CD4-positive, alpha-beta T cell treated with Interleukin-21 for 1 hour (primary cell): ENCODE measurements at regions not wholly inside any gene's neighbourhood (a gene's known extent, or its start where the extent isn't known, plus 50 kb on each side); places are given as distances from the start of the nearest gene placed in this dataset.
"Not testable (repeated sequence)": the region's sequence is repeated elsewhere in the genome, so short reads cannot be mapped to it uniquely, and the experiment has no call there.

Source experiments
- DNase-seq: peaks from one replicate; pipeline ENCODE4 v3.0.0-alpha.2; 2020

- no peak for DNase-seq
These were observed 117.5 kb downstream of the DACT1 start for GRCh38 chr14:58755031-58755925.

DNA sequence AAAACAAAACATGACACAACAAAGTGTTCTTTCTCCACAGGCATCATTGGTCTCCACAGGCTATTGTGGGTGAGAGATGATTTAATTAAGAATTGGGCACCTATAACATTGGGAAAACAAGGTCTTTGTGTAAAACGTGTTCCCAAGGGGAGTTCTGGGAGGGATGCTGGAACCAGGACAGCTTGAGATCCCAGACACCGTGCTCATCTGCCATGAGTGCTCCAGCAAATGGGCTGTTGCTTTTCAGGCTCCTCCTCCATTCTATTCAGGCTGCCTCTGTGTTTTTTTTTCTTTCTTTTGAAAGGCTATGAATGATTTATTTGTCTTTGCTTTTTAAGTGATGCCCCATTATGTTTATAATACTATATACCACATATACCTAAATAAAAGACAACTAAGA, 122.4 kb downstream of the DACT1 start:
- no peak for DNase-seq

- DNase-seq = no peak
These were observed 124.9 kb downstream of the DACT1 start for GRCh38 chr14:58762629-58763028.

- DNase-seq = no peak
These were observed 125.4 kb downstream of the DACT1 start for GRCh38 chr14:58763210-58763609.

DNA sequence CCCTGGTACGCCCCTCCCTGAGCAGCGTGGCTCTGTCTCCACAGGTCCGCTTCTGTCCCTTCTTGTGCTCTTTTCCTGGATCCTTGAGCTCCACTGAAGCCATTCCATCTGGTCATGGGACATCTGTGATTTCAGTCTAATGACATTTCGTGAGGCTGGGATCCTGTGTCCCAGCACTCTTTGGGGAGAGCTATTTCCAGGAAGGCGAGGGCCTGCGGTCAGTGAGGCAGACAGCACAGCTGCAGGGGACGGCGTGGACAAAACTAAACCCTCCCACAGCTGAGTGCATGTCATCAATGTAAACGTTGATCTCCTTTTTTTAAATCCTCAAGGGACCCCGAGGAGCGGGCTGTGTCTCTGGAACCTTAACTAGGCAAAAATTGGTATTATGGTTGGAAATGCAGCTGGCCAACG, 127.7 kb downstream of the DACT1 start:
- DNase-seq = no peak

- DNase-seq = no peak
These were observed 128.1 kb downstream of the DACT1 start for GRCh38 chr14:58765843-58766242.

GRCh38 chr14:58769011-58769643, 131.4 kb downstream of the DACT1 start:
- DNase-seq = no peak

GRCh38 chr14:58769771-58770170, 132.0 kb downstream of the DACT1 start:
- DNase-seq = no peak

GRCh38 chr14:58770491-58770982, 132.8 kb downstream of the DACT1 start:
- no peak for DNase-seq

- DNase-seq = no peak
These were observed 133.3 kb downstream of the DACT1 start for GRCh38 chr14:58771016-58771415.

- DNase-seq = no peak
These were observed 134.4 kb downstream of the DACT1 start for GRCh38 chr14:58772116-58772515.

- no peak for DNase-seq
These were observed 135.2 kb downstream of the DACT1 start for GRCh38 chr14:58772794-58773620.

- DNase-seq = no peak
These were observed 136.8 kb downstream of the DACT1 start for GRCh38 chr14:58774531-58774930.

- not testable (repeated sequence) for DNase-seq
These were observed 137.4 kb downstream of the DACT1 start for GRCh38 chr14:58775130-58775529.

- DNase-seq = no peak
These were observed 138.8 kb downstream of the DACT1 start for GRCh38 chr14:58776516-58776915.

DNA sequence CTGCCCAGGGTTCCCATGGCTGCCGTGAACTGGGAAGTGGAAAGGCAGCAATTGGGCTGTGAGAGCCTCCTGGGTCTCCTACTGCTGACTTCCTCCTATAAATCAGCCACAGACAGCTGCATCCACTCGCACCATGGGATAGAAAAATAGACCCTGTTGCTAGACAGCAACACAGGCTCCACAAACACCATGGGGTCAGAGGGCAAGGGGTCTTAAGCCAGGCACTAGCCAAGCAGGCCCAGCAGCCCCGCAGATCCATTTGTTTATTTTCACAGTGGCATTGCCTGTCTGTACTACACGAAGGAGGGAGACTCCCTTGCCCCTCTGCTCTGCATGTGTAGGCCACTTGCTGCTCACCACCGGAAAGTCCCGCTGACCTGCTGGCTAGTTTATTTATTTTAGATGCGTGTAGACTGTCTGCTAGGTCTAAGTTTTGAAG, 139.8 kb downstream of the DACT1 start:
- no peak for DNase-seq

- DNase-seq = no peak
These were observed 140.4 kb downstream of the DACT1 start for GRCh38 chr14:58778202-58778601.

DNA sequence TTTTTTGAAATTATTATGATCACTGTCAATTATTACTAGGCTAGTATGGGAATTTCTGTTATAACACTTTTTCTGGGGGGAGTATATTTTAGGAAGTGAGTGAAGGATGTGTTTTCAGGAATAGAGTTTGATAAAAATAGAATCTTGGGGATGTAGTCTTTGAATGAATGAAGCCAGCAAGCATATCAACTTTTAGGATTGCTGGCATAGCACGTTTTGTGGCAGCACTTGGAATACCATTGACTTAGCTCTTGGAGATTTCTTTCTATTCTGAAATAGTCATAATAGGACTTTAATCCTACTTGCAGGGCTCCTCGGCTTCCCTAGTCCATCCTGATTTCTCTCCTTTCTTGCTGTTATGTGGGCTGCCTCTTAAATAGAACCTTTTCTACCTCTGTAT, 141.6 kb downstream of the DACT1 start:
- DNase-seq = no peak

GRCh38 chr14:58780185-58780584, 142.4 kb downstream of the DACT1 start:
- no peak for DNase-seq

- DNase-seq = no peak
These were observed 142.8 kb downstream of the DACT1 start for GRCh38 chr14:58780605-58781004.

- no peak for DNase-seq
These were observed 144.2 kb downstream of the DACT1 start for GRCh38 chr14:58782011-58782410.

DNA sequence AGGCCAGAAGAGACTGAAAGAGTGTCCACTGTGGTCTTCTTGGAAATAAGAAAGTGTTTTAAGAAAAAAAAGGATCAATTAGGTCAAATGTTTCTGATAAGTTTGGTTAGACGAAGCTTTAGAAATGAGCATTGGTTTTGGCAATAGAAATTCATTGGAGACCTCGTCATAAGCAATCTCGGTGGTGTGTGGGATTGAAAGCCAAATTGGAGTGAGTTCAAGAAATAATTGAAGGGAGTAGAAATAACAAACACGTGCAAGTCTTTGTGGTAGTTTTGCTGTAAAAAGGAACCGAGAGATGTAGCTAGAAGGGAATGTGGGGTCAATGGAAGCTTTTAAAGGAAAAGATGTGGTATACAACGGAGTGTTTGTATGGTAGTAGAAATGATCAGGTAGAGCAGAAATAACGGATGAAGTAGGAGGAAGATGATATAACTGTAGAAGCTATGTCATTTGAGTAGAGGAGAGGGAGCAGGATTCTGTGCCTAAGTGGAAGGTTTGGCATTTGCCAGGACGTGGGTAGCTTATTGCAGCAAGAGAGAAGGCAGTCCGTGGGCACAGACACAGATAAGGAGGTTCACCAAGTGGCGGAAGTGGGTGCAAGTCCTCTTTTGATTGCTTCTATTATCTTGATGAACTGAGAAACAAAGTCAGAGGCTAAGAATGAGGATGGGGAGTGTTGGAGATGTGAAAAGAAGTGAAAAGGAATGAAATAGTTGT, 146.2 kb downstream of the DACT1 start:
- no peak for DNase-seq

- no peak for DNase-seq
These were observed 147.2 kb downstream of the DACT1 start for GRCh38 chr14:58784931-58785330.
